DND-41 (cell line): ENCODE measurements at regions not wholly inside any gene's neighbourhood (a gene's known extent, or its start where the extent isn't known, plus 50 kb on each side); places are given as distances from the start of the nearest gene placed in this dataset.

Experiments used
- EZH2 ChIP-seq: IDR thresholded peaks from 3 replicates; pipeline ENCODE4 v1.6.1; 2012; ENCODE audit warnings: borderline replicate concordance, low read depth, mild to moderate bottlenecking, moderate library complexity, low read length, inconsistent platforms; ENCODE audit not compliant: severe bottlenecking
- TF ChIP-seq, protein P1 (sequence below): IDR thresholded peaks from 2 replicates; pipeline ENCODE4 v1.5.1; 2012; ENCODE audit warnings: borderline replicate concordance, low read length, moderate library complexity, mild to moderate bottlenecking; ENCODE audit not compliant: poor library complexity, severe bottlenecking; ENCODE audit errors: extremely low read depth

DNA sequence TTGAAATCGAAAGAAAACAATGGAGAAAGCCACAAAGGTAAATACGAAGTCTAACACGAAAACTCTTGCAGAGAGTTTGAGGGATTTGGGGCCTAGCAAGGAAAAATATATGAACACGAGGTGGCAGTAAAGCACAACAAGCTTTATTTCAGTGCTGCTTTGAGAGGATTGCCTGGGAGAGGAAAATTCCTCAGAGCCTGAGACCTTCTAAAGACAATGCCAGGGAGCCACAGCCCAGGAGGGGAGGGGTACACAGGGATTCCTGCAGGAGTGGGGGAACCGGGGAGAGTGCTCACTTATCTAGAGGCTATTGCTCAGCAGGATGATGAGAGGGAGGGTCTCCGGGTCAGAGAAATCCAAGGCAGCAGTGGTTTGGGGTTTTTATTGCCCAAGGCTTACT lies 134.9 kb upstream of the ADCY2 start:
- TF ChIP-seq, protein P1, sequence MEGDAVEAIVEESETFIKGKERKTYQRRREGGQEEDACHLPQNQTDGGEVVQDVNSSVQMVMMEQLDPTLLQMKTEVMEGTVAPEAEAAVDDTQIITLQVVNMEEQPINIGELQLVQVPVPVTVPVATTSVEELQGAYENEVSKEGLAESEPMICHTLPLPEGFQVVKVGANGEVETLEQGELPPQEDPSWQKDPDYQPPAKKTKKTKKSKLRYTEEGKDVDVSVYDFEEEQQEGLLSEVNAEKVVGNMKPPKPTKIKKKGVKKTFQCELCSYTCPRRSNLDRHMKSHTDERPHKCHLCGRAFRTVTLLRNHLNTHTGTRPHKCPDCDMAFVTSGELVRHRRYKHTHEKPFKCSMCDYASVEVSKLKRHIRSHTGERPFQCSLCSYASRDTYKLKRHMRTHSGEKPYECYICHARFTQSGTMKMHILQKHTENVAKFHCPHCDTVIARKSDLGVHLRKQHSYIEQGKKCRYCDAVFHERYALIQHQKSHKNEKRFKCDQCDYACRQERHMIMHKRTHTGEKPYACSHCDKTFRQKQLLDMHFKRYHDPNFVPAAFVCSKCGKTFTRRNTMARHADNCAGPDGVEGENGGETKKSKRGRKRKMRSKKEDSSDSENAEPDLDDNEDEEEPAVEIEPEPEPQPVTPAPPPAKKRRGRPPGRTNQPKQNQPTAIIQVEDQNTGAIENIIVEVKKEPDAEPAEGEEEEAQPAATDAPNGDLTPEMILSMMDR: peak; percentile 57
- TF ChIP-seq EZH2: no peak
